HCT116 (cell line): ENCODE measurements at regions not wholly inside any gene's neighbourhood (a gene's known extent, or its start where the extent isn't known, plus 50 kb on each side); places are given as distances from the start of the nearest gene placed in this dataset.

Experiments used
- ATAC-seq: fragments of 200-7000 bp; cut with Tn5 transposase; 2 replicates; pipeline ENCODE4 v1.9.1; 2020; ENCODE audit warnings: mild to moderate bottlenecking, moderate library complexity
- BruUV-seq: library from RNA; stranded (reverse); fragments of 400-500 nt; replicated peaks from 2 replicates; lab custom pipeline; 2021; lab: Mats Ljungman, UMichigan
- CTCF ChIA-PET: fragments of 300-600 bp; sonication (Branson Sonifier 250); formaldehyde crosslinking; loops from one replicate; lab custom pipeline; 2021; ENCODE audit warnings: antibody characterized with exemption; lab: Charles Lee
- POLR2A ChIA-PET: fragments of 300-600, 350-600 bp; sonication (Branson Sonifier 250); formaldehyde crosslinking; loops from one replicate; lab custom pipeline; 2021; ENCODE audit warnings: antibody characterized with exemption; lab: Charles Lee
- RAD21 ChIA-PET, 2 experiments: fragments of 300-600 bp; sonication (Branson Sonifier 250); formaldehyde crosslinking; loops; one replicate each; lab custom pipeline; 2023; ENCODE audit warnings: low total read pairs in 2 of 2; ENCODE audit not compliant: uncharacterized antibody in 2 of 2, unreplicated experiment in 2 of 2, low non-redundant PET in 1 of 2; lab: Charles Lee
- DNase-seq: peaks from one replicate; pipeline ENCODE4 v3.0.0-alpha.2; 2010; ENCODE audit warnings: low read depth, low spot score
- H2AFZ ChIP-seq: fragments of 200-600 bp; shearing (Covaris generic), sonication (generic); 2 replicates; pipeline ENCODE4 v1.6.1; 2017; ENCODE audit warnings: low read depth, mixed run types, mixed read lengths, antibody characterized with exemption, low read length; ENCODE audit not compliant: poor library complexity, severe bottlenecking
- H3K27ac ChIP-seq: 2 replicates; pipeline ENCODE4 v1.5.1; 2012; ENCODE audit warnings: low read depth, low read length
- H3K27me3 ChIP-seq: fragments of 200-600 bp; sonication (generic); 2 replicates; pipeline ENCODE4 v1.6.1; 2016; ENCODE audit warnings: mixed run types, low read length, mixed read lengths; ENCODE audit not compliant: insufficient read depth
- H3K36me3 ChIP-seq, 2 experiments: fragments of 200-500 bp in 1 of 2; fragments of 200-600 bp in 1 of 2; sonication (Bioruptor generic) in 1 of 2; sonication (generic) in 1 of 2; 2 replicates each; pipeline versions ENCODE4 v1.5.1 to v1.6.1; 2014 to 2016; ENCODE audit warnings: low read length in 2 of 2, inconsistent platforms in 1 of 2, mixed read lengths in 1 of 2, mixed run types in 1 of 2; ENCODE audit not compliant: insufficient read depth in 2 of 2, control insufficient read depth in 1 of 2
- H3K4me1 ChIP-seq, 2 experiments: fragments of 200-600 bp in 1 of 2; sonication (generic) in 1 of 2; 2 replicates each; pipeline versions ENCODE4 v1.5.1 to v1.6.1; 2012 to 2017; ENCODE audit warnings: low read length in 2 of 2, inconsistent platforms in 1 of 2, mild to moderate bottlenecking in 1 of 2, mixed read lengths in 1 of 2, mixed run types in 1 of 2, moderate library complexity in 1 of 2; ENCODE audit not compliant: insufficient read depth in 2 of 2, control insufficient read depth in 1 of 2
- H3K4me2 ChIP-seq: fragments of 200-600 bp; sonication (generic); 2 replicates; pipeline ENCODE4 v1.6.1; 2017; ENCODE audit warnings: mixed run types, low read length, mixed read lengths
- H3K4me3 ChIP-seq, 2 experiments: fragments of 200-600 bp in 1 of 2; sonication (generic) in 1 of 2; replicated peaks in 1 of 2; 2 replicates each; pipeline ENCODE4 v1.5.1; 2011 to 2016; ENCODE audit warnings: low read length in 2 of 2, control low read depth in 1 of 2, low read depth in 1 of 2, mild to moderate bottlenecking in 1 of 2, mixed read lengths in 1 of 2, mixed run types in 1 of 2
- H3K79me2 ChIP-seq: fragments of 200-600 bp; sonication (generic); 2 replicates; pipeline ENCODE4 v1.6.1; 2017; ENCODE audit warnings: mild to moderate bottlenecking, mixed run types, low read length, moderate library complexity, mixed read lengths; ENCODE audit not compliant: insufficient read depth
- H3K9ac ChIP-seq: fragments of 200-600 bp; sonication (generic); 2 replicates; pipeline ENCODE4 v1.6.1; 2016; ENCODE audit warnings: low read length, mixed read lengths
- H3K9me2 ChIP-seq: fragments of 200-600 bp; sonication (generic), shearing (Covaris generic); 2 replicates; pipeline ENCODE4 v1.6.1; 2017; ENCODE audit warnings: mixed run types, mild to moderate bottlenecking, moderate library complexity; ENCODE audit not compliant: insufficient read depth
- H3K9me3 ChIP-seq, 2 experiments: fragments of 200-500 bp in 1 of 2; fragments of 200-600 bp in 1 of 2; sonication (Bioruptor generic) in 1 of 2; sonication (generic) in 1 of 2; 2 replicates each; pipeline ENCODE4 v1.6.1; 2014 to 2017; ENCODE audit warnings: low read length in 2 of 2, mixed read lengths in 2 of 2, inconsistent platforms in 1 of 2, low read depth in 1 of 2, mild to moderate bottlenecking in 1 of 2, mixed run types in 1 of 2, moderate library complexity in 1 of 2; ENCODE audit not compliant: control insufficient read depth in 1 of 2, insufficient read depth in 1 of 2
- H4K20me1 ChIP-seq: fragments of 200-600 bp; sonication (generic), shearing (Covaris generic); 2 replicates; pipeline ENCODE4 v1.6.1; 2017; ENCODE audit warnings: mixed run types, mild to moderate bottlenecking, moderate library complexity; ENCODE audit not compliant: insufficient read depth
- CBX3 ChIP-seq: IDR thresholded peaks from 2 replicates; pipeline ENCODE4 v1.6.1; 2012; ENCODE audit warnings: low read depth
- CEBPB ChIP-seq: IDR thresholded peaks from 2 replicates; pipeline ENCODE4 v1.6.1; 2012; ENCODE audit warnings: low read depth
- EGR1 ChIP-seq: IDR thresholded peaks from 2 replicates; pipeline ENCODE4 v1.6.1; 2012; ENCODE audit warnings: low read depth
- ELF1 ChIP-seq: IDR thresholded peaks from 2 replicates; pipeline ENCODE4 v1.6.1; 2012; ENCODE audit warnings: low read depth, borderline replicate concordance
- EZH2phosphoT487 ChIP-seq: fragments of 200-600 bp; IDR thresholded peaks from 2 replicates; pipeline ENCODE4 v1.6.1; 2018; ENCODE audit warnings: antibody characterized with exemption, borderline replicate concordance
- FOSL1 ChIP-seq: IDR thresholded peaks from 2 replicates; pipeline ENCODE4 v1.6.1; 2012; ENCODE audit warnings: low read depth
- JUND ChIP-seq: IDR thresholded peaks from 2 replicates; pipeline ENCODE4 v1.6.1; 2012
- POLR2A ChIP-seq: IDR thresholded peaks from 2 replicates; pipeline ENCODE4 v1.7.0; 2011; ENCODE audit warnings: borderline replicate concordance; ENCODE audit not compliant: insufficient read depth, insufficient read length; ENCODE audit errors: extremely low read depth
- RAD21 ChIP-seq: IDR thresholded peaks from 2 replicates; pipeline ENCODE4 v1.6.1; 2012; ENCODE audit warnings: low read depth, mild to moderate bottlenecking
- SP1 ChIP-seq: IDR thresholded peaks from 2 replicates; pipeline ENCODE4 v1.6.1; 2012; ENCODE audit warnings: low read depth
- TCF7L2 ChIP-seq: IDR thresholded peaks from 2 replicates; pipeline ENCODE4 v1.7.0; 2011; ENCODE audit warnings: borderline replicate concordance, inconsistent platforms; ENCODE audit not compliant: insufficient read depth, insufficient read length; ENCODE audit errors: extremely low read depth
- YY1 ChIP-seq: IDR thresholded peaks from 2 replicates; pipeline ENCODE4 v1.6.1; 2011; ENCODE audit warnings: low read length, low read depth, moderate library complexity, mild to moderate bottlenecking; ENCODE audit not compliant: insufficient replicate concordance; ENCODE audit errors: extremely low read depth
- ZBTB33 ChIP-seq: IDR thresholded peaks from 2 replicates; pipeline ENCODE4 v1.6.1; 2011; ENCODE audit warnings: mild to moderate bottlenecking, low read length, moderate library complexity; ENCODE audit not compliant: insufficient replicate concordance; ENCODE audit errors: extremely low read depth
- ZFX ChIP-seq: fragments of 450-650 bp; IDR thresholded peaks from 2 replicates; pipeline ENCODE4 v1.6.1; 2017
- ZNF274 ChIP-seq: fragments of 200-500 bp; sonication (Bioruptor generic); IDR thresholded peaks from 2 replicates; pipeline ENCODE4 v1.6.1; 2014; ENCODE audit warnings: mild to moderate bottlenecking, low read depth, low read length, inconsistent platforms
- intact Hi-C: fragments of 100-400 bp; cut with micrococcal nuclease; formaldehyde crosslinking; loops from 2 replicates; pipeline ENCODE4 v1.10.0; 2022
- TF ChIP-seq, protein P1 (sequence below), 3 experiments: fragments of 200-600 bp in 1 of 3; sonication (generic) in 1 of 3; IDR thresholded peaks in 2 of 3; conservative IDR thresholded peaks in 1 of 3; 2 replicates each; pipeline ENCODE4 v1.5.1; 2012 to 2017; ENCODE audit warnings: low read depth in 2 of 3, low read length in 2 of 3, antibody characterized with exemption in 1 of 3, borderline replicate concordance in 1 of 3, control low read depth in 1 of 3, mild to moderate bottlenecking in 1 of 3, mixed read lengths in 1 of 3, mixed run types in 1 of 3, moderate library complexity in 1 of 3; ENCODE audit not compliant: insufficient read depth in 1 of 3

DNA sequence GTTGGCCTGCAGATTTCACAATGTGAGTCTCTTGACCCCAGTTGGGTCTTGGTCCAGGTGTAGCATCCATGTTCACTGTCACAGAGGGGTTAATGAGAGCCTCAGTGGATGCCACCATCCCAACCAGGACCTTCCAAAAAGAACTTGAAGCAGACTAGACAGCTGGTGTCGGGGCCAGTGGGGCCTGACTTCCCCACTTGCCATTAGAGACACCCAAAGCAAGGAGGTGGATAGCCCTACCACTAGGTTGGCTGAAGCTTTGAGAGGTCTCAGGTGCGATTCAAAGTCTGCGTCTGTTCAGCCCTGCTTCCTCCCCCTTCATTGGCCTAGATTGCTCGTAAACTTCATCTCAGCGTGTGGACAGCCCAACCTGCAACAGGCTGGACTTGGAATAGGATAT, 196.4 kb upstream of the RREB1 start:
- Histone ChIP-seq H4K20me1 (no peaks in the 10 kb centered on the region), H3K79me2 (no peaks in the 10 kb centered on the region), H3K4me1 (peaks cover 0 to 13% of the 10 kb centered on the region in 2 experiments; a peak in 1 of 4 replicates), H3K9ac (no peak overlapping the region), H2AFZ (no peak overlapping the region), H3K27ac (no peak overlapping the region), H3K9me2 (no peaks in the 10 kb centered on the region), H3K4me2 (no peak overlapping the region), H3K27me3 (no peaks in the 10 kb centered on the region), H3K9me3 (no peaks in the 10 kb centered on the region), H3K4me3 (no peak overlapping the region), H3K36me3 (no peaks in the 10 kb centered on the region)
- DNase-seq, result no peak
- intact Hi-C loops, result no loop called here
- ATAC-seq, result no peak
- no TSS peak for BruUV-seq
- CTCF ChIA-PET, result no interaction called here
- RAD21 ChIA-PET, result no interaction called here
- POLR2A ChIA-PET, result no interaction called here
- no peak for TF ChIP-seq RAD21
- no peak for TF ChIP-seq EZH2phosphoT487
- no peak for TF ChIP-seq JUND
- TF ChIP-seq ELF1, result no peak
- TF ChIP-seq CEBPB, result no peak
- no peak for TF ChIP-seq TCF7L2
- no peak for TF ChIP-seq YY1
- no peak for TF ChIP-seq ZBTB33
- no peak for TF ChIP-seq FOSL1
- TF ChIP-seq EGR1, result no peak
- TF ChIP-seq, protein P1, sequence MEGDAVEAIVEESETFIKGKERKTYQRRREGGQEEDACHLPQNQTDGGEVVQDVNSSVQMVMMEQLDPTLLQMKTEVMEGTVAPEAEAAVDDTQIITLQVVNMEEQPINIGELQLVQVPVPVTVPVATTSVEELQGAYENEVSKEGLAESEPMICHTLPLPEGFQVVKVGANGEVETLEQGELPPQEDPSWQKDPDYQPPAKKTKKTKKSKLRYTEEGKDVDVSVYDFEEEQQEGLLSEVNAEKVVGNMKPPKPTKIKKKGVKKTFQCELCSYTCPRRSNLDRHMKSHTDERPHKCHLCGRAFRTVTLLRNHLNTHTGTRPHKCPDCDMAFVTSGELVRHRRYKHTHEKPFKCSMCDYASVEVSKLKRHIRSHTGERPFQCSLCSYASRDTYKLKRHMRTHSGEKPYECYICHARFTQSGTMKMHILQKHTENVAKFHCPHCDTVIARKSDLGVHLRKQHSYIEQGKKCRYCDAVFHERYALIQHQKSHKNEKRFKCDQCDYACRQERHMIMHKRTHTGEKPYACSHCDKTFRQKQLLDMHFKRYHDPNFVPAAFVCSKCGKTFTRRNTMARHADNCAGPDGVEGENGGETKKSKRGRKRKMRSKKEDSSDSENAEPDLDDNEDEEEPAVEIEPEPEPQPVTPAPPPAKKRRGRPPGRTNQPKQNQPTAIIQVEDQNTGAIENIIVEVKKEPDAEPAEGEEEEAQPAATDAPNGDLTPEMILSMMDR (IDR thresholded peaks at IDR 0.05 in 2 of 3, conservative IDR thresholded peaks at IDR 0.05 in 1 of 3; ENCODE audit: borderline replicate concordance in 1 of 3, insufficient read depth in 1 of 3, low read depth in 2 of 3, low read length in 2 of 3), result no peak
- no peak for TF ChIP-seq SP1
- no peak for TF ChIP-seq ZNF274
- no peak for TF ChIP-seq ZFX
- no peak for TF ChIP-seq POLR2A
- TF ChIP-seq CBX3, result no peak
